NCI-H2029 (cell line): ENCODE measurements at regions not wholly inside any gene's neighbourhood (a gene's known extent, or its start where the extent isn't known, plus 50 kb on each side); places are given as distances from the start of the nearest gene placed in this dataset.
"Not testable (repeated sequence)": the region's sequence is repeated elsewhere in the genome, so short reads cannot be mapped to it uniquely, and the experiment has no call there.

Experiments
- DNase-seq: peaks from one replicate; lab custom pipeline; 2025; lab: John Stamatoyannopoulos, UW

DNA sequence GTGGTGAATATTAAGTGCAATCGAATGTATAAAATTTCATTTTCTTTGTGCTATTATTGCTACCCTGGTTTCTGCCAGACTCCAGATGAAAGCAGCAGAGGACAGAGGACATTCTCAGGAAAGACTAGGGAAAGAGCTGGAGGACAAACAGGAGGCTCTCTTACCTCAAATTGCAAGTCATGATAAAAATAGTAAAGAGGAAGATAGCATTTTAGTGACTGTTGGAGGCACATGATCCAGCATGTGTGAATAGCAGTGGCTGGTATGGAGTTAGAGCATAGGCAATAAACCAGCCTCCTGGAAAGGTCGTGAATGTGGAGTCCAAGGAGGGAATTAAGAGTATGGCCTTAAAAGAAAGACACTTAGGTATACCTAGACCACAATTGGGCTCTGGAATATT is 1040.0 kb downstream of the STPG2 start:
- no peak for DNase-seq

DNA sequence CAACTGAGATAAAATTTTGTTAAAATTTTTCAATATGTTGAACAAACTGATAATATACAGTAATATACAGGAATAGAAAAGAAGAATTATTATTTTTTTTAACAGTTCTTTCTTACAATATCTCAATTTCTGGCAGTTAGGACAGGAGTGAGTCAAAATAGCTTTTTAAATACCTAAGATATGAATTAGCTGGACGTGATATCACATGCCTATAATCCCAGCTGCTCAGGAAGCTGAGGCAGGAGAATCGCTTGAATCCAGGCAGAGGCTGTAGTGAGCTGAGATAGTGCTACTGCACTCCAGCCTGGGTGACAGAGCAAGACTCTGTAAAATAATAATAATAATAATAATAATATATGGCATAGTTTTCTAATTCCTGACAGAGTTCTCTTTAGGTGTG is 1039.3 kb downstream of the STPG2 start:
- no peak for DNase-seq

DNA sequence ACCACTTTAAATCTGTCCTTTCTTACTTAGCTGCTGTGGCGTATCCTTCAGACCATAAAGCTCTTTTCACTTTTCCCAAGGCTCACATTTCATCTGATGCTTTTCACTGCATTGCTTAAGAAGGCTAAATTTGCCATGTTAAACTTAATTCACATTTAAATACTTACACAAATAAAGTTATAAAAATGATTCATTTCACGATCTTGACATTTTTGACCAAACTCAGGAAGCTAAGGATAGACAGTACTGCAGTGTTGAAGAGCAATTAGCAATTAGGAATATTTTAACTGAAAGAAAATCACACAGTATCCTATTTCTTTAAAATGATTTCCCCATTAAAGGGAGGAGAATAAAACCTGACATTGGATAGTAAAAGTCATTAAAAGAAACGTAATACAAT is 1038.6 kb downstream of the STPG2 start:
- no peak for DNase-seq

DNA sequence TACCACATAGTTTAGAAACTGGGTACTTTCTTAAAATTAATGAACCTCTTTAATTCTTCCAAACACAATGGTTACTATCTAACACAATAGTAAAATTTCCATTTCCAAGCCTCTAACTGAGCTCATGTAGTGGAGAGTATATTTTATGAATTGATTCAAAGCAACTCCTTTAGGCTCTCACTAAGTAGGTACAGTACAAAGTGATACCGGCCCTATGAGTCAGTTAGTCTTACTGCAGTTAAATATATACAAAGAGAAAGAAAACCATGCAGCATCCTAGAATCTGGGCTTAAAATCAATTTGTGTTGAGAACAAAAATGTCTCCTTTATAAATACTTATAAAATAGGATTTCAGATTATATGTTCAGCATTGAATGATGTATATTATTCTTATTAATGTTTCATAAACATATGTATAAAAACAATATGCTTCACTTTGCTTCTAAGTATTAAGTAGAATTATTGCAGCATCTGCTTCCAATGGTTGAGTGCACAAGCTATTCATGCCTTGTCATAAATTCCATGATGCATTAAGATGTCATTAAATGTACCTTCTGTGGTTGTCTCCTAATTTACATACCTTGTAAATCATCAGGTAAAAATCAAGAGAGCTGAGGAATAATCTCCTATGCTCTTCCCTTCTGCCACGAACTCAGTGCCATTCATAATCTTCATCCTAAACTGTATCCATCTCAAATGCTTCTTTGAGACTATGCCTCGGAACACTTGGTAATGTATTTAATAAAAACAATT is 1037.8 kb downstream of the STPG2 start:
- DNase-seq: no peak

DNA sequence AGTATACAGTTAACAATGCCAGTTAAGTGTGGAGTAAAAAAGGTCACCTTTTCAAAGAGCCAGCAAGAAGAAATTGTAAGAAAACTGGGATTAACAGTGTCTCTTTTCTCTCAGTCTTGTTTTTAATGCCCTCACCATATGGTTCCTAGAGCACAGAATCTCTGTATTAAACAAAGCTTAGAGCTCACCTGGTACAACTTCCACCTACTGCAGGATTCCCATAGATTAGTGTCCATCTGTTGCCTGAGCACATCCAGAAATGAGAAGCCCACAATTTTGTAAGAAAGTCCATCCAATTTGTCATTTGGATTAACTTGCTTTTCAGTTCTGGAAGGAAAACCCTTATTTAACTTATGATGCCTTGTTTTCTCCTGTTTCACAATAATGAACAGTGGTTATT is 1037.1 kb downstream of the STPG2 start:
- no peak for DNase-seq

DNA sequence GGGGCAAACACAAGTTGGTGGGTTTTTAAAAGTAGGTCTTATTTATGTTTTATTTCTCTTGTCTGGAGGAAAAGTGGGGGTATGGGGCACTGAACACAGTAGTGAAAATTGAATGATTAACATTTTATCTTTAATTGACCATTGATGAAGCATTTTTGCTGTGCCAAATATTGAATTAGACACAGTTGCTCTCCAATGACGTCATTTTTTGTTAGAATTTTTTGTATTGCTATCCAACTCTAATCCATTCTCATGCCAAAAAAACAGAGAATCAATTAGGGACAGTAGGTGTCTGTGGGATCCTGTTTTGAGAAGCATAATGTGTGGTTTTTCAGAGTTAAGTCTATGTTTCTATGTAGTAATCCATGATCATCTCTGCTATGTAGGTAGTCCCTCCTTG is 1032.8 kb downstream of the STPG2 start:
- DNase-seq: no peak

DNA sequence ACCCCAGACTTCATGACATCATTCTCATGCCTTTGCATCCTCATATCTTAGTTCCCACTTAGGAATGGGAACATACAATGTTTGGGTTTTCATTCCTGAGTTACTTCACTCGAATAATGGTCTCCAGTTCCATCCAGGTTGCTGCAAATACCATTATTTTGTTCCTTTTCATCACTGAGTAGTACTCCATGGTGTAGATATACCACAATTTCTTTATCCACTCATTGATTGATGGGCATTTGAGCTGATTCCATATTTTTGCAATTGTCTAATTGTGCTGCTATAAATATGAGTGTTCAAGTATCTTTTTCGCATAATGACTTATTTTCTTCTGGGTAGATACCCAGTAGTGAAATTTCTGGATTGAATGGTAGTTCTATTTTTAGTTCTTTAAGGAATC is 1026.8 kb downstream of the STPG2 start:
- no peak for DNase-seq

DNA sequence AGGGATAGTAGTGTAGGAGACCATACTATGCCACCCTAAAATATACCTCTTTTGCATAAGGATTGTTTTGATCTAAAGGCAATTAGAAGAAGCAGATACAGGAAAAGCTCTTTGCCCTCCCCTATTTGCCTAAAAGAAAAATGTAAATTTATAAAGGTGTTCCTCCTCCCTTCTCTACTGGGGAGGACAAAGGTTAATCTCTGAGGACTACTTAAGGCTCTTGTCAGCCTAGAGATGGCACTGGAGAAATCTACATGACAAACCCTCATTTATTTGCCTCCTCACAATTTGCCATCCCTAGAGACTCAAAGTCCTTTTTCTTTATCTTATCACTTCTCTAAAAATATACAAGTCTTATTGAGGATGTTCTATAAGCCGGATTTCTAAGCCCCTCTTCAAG is 1021.8 kb downstream of the STPG2 start:
- DNase-seq: no peak

DNA sequence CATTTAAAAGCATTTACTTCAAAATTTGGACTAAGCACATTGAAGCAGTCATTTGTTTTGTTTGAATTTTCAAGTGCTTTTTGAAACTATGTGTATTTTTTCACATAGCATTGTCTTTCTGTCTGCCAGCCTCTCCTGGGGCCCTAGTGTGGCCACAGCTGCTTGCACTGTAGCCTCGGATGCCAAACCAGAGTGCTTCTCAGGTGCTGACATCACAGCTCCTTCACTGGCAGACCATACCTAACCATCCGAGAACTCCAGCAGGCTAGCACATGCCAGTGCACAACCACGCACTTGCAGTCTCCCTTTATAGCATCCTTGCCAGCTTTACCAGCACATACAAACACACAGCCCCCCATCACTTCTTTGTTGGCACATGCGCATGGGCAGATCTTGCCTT is 1019.7 kb downstream of the STPG2 start:
- DNase-seq: no peak

DNA sequence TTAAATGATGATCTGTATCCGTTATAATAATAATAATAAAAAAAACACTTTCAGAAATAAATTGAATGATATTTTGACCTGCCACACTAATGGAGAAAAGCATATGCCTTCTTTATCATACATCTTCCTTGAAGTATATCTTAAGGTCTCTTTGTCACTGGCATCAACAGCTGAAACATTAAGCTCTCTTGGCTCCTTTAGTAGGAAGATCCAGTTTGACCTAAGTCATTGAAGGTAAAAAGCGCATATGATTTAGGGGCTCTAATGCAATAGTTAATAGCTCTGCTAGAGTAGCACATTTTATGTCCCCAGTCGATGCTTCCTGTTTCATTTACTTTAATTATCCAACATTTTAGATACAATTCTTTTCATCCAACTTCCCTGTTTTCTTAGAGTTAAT is 1010.8 kb downstream of the STPG2 start:
- DNase-seq: no peak

DNA sequence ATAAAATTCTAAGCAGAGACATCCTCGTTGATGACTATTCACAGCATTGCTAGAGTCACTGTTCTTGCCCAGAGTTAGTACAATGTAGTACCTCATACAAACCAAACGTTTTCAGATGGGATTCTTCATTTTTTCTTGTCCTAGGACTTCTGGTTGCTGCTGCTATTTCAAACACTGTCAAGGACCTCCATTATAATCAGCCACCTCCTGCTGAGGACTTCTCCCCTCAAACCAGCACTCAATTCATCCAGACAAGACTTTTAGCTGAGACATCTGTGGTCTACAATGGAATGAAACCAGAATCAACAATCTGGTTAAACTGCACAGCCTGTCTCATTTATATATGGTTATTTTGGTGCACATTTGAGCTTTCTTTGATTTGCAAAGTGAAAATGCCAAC is 1008.8 kb downstream of the STPG2 start:
- no peak for DNase-seq

DNA sequence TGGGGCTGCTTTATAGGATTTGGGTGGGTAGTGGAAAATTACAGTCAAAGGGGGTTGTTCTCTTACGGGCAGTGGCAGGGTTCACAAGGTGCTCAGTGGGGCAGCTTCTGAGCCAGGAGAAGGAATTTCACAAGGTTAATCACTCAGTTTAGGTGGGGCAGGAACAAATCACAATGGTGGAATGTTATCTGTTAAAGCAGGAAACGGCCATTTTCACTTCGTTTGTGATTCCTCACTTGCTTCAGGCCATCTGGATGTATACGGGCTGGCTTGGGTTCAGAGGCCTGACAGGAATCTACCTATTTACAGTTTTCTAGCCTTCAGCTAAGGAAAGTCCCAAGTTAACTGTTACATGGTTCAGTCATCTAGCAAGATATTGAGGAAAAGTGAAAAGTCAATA is 1003.5 kb downstream of the STPG2 start:
- DNase-seq: no peak

DNA sequence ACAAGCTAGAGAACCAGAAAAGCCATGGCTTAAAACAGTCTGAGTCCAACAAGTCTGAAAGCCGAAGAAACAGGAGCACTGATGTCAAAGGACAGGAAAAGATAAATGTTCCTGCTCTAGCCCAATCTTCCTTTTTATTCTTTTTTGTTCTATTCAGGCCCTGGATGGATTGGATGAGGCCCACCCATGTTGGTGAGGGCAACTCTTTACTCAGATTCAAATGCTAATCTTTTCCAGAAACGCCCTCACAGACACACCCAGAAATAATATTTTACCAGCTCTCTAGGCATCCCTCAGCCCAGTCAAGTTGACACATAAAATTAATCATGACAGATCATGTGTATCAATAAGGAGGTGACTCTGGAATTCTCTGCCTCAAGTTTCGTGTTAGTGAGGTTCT is 1002.7 kb downstream of the STPG2 start:
- no peak for DNase-seq

DNA sequence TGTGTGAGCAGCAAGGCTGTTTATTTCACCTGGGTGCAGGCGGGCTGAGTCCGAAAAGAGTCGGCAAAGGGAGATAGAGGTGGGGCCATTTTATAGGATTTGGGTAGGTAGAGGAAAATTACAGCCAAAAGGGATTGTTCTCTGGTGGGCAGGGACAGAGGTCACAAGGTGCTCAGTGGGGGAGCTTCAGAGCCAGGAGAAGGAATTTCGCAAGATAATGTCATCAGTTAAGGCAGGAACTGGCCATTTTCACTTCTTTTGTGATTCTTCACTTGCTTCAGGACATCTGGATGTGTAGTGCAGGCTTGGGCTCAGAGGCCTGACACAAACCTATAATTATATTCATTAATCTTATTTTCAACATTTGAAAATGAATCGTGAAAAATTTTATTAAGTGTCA is 1001.9 kb downstream of the STPG2 start:
- not testable (repeated sequence) for DNase-seq

DNA sequence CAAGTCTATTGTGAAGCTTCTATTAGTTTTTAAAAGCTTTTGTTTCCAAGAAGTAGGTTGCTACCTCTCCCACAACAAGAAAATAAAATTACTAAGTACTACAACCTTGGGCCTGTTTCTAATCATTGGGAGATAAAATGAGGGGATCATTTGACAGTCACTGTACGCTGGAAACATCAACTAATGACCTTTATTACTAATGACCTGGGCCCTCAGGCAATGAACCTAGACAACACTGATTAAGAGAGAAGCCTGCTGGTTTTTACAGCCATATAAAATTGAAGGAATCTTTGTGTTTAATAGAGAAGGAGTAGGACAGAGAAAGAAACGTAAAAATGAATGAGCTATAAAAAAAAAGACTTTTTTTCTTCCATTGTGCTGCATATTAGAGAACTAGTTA is 1000.9 kb downstream of the STPG2 start:
- DNase-seq: no peak

DNA sequence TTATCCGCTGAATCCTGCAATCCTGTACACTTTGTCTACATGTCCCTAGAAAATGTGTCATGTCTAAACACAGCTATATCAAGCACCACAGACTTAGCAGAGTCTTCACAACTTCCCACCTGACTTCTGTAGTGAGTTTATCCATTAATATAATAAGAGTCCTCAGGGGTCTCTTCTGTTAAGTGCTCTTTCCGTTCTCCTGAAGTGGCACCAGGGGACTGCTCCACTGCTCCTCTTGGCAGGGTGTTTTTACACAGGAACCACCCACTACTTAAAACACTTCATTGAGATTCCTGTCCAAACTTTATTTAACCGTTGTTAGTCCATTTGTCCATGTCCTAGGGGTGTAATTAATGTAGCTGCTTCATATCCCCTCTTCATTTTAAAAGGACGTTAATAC is 1000.4 kb downstream of the STPG2 start:
- DNase-seq: no peak

DNA sequence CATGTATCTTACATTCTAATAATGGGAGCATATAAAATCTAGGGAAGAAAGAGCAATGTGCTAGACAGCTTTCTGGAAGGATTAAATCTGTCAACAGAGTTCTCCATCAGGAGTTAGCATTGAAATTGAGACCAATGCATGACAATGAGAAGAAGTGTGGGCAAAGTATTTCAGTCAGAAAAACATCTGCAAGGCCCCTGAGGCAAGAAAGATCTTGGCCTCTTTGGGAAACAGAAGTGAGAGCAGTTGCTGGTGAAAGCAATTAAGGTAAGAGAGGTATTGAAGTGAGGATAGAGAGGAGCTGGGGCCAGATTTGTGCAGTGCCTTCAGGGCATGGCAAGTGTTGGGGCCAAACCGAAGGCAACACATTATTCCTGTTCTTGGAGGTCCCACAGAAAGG is 999.1 kb downstream of the STPG2 start:
- DNase-seq: no peak

DNA sequence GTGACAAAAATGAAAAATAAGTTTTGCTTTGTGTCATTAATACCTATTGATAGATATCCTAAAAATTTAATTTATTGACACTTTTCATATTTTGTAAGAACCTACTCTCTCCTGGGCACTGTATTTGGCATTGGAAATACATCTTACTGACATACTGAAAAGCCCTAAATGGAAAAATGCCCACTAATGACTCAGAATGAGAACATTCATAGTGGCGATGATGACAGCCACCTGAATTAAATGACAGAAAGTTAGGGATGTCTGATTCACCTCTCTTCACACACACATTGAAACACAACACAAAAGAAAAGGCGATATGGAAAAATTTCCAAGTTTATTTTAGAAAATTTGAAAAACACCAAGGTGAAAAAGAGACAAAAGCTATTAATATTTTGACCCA is 992.3 kb downstream of the STPG2 start:
- DNase-seq: no peak

DNA sequence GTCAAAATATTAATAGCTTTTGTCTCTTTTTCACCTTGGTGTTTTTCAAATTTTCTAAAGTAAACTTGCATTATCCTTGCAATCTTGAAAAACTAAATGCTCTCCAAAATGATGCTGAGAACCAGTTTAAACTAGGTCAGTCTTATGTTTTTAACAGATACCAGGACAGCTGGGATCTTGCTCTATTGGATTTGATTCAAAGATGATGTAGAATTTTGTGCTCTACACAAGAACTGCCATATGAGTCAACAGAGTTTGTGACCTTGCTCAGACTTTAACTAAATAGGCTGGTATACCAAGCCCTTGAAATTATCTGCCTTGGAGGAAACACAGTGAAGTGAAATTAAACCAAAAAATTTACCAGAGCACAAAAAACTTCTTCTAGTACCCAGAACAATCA is 991.1 kb downstream of the STPG2 start:
- no peak for DNase-seq

DNA sequence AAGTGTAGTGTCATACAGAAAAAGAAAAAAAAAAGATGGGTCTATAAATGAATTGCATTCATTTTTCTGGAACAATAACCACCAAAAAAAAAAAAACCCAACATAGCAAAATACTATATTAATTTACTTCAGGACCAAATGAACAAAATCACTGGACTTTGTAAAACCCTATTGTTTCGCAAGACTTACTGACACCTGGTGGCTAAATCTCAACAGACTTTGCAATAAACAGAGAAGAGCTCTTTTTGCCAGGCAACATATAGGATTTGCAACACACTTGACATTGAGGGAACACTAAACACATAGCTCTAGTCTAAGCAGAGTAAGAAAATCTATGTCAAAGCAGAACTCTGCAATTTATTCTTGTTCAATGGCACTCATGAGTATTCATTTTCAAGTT is 990.2 kb downstream of the STPG2 start:
- DNase-seq: no peak

DNA sequence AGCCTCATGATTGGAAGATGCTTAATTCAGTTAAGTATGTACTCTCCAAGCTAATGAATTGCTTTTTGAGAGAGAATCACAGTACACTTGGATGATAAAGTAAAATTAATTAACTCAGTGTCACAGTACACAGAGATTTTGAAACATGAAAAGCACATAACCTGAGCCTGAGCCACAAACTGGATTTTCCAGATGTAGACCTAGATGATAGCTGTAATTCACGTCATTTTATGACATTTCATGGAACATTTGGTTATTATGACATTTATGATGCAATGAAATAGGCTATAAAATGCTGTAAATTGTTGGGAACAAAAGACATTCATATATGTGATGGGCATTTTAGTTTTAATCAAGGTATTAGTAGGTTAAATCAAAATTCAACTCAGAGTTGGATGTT is 983.7 kb downstream of the STPG2 start:
- DNase-seq: no peak

DNA sequence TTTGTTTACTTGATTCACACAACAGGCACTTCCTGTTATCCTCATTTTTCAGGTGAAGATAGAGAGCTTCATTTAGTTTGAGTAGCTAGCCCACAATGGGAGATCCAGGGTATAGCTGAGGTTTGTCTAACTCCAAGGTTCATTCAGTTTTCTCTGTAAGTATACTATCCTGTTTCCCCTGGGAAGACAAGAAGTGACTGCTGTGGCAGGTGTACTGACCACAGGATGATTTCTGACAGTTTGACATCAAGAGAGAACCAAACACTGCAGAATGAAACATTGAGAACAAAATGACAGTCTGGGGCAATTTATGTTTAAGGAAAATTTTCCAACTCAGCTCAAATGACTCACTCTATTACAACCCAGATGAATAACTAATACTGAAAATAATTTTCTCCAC is 958.0 kb downstream of the STPG2 start:
- no peak for DNase-seq

DNA sequence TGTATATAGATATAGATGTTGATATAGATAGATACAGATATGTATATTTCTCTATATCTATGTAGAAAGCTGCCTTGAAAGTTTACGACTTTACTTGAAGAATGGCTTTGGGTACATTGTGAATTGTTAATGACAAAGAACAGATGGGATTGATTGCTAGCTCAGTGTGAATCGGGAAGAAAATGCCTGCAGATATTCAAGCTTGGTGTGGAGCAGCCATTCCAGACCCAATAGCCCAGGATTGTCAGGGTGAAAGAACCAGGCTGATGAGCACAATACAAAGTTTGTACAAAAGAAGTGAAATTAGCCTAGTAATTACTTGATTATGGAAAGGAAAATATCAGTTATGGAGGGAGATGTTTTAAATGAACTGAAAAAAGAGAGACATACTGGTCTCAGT is 946.2 kb downstream of the STPG2 start:
- DNase-seq: no peak

DNA sequence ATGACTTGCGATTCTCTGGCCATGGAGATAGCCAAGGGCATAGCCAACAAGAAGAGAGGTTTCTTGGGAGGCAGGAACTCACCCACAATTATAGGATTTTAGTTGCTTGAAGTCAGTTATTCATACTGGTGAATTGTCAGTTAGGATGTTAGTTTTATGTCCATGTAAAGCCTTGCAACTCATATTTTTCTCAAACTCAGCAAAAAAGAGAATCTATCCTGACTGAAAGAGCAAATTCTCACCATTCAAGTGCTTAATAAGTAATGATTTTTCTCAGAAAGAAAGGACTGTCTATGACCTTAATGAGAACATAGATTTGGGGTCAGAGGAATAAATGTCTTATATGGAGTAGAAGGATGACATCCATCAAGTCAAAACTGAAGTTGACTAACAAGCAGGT is 934.5 kb downstream of the STPG2 start:
- DNase-seq: no peak
